HCT116 (cell line): ENCODE measurements at regions not wholly inside any gene's neighbourhood (a gene's known extent, or its start where the extent isn't known, plus 50 kb on each side); places are given as distances from the start of the nearest gene placed in this dataset.

Source experiments
- ATAC-seq: fragments of 200-7000 bp; cut with Tn5 transposase; 2 replicates; pipeline ENCODE4 v1.9.1; 2020; ENCODE audit warnings: mild to moderate bottlenecking, moderate library complexity
- BruUV-seq: library from RNA; stranded (reverse); fragments of 400-500 nt; replicated peaks from 2 replicates; lab custom pipeline; 2021; lab: Mats Ljungman, UMichigan
- CTCF ChIA-PET: fragments of 300-600 bp; sonication (Branson Sonifier 250); formaldehyde crosslinking; loops from one replicate; lab custom pipeline; 2021; ENCODE audit warnings: antibody characterized with exemption; lab: Charles Lee
- POLR2A ChIA-PET: fragments of 300-600, 350-600 bp; sonication (Branson Sonifier 250); formaldehyde crosslinking; loops from one replicate; lab custom pipeline; 2021; ENCODE audit warnings: antibody characterized with exemption; lab: Charles Lee
- RAD21 ChIA-PET, 2 experiments: fragments of 300-600 bp; sonication (Branson Sonifier 250); formaldehyde crosslinking; loops; one replicate each; lab custom pipeline; 2023; ENCODE audit warnings: low total read pairs in 2 of 2; ENCODE audit not compliant: uncharacterized antibody in 2 of 2, unreplicated experiment in 2 of 2, low non-redundant PET in 1 of 2; lab: Charles Lee
- DNase-seq: peaks from one replicate; pipeline ENCODE4 v3.0.0-alpha.2; 2010; ENCODE audit warnings: low read depth, low spot score
- H2AFZ ChIP-seq: fragments of 200-600 bp; shearing (Covaris generic), sonication (generic); 2 replicates; pipeline ENCODE4 v1.6.1; 2017; ENCODE audit warnings: low read depth, mixed run types, mixed read lengths, antibody characterized with exemption, low read length; ENCODE audit not compliant: poor library complexity, severe bottlenecking
- H3K27ac ChIP-seq: 2 replicates; pipeline ENCODE4 v1.5.1; 2012; ENCODE audit warnings: low read depth, low read length
- H3K27me3 ChIP-seq: fragments of 200-600 bp; sonication (generic); 2 replicates; pipeline ENCODE4 v1.6.1; 2016; ENCODE audit warnings: mixed run types, low read length, mixed read lengths; ENCODE audit not compliant: insufficient read depth
- H3K36me3 ChIP-seq, 2 experiments: fragments of 200-500 bp in 1 of 2; fragments of 200-600 bp in 1 of 2; sonication (Bioruptor generic) in 1 of 2; sonication (generic) in 1 of 2; 2 replicates each; pipeline versions ENCODE4 v1.5.1 to v1.6.1; 2014 to 2016; ENCODE audit warnings: low read length in 2 of 2, inconsistent platforms in 1 of 2, mixed read lengths in 1 of 2, mixed run types in 1 of 2; ENCODE audit not compliant: insufficient read depth in 2 of 2, control insufficient read depth in 1 of 2
- H3K4me1 ChIP-seq, 2 experiments: fragments of 200-600 bp in 1 of 2; sonication (generic) in 1 of 2; 2 replicates each; pipeline versions ENCODE4 v1.5.1 to v1.6.1; 2012 to 2017; ENCODE audit warnings: low read length in 2 of 2, inconsistent platforms in 1 of 2, mild to moderate bottlenecking in 1 of 2, mixed read lengths in 1 of 2, mixed run types in 1 of 2, moderate library complexity in 1 of 2; ENCODE audit not compliant: insufficient read depth in 2 of 2, control insufficient read depth in 1 of 2
- H3K4me2 ChIP-seq: fragments of 200-600 bp; sonication (generic); 2 replicates; pipeline ENCODE4 v1.6.1; 2017; ENCODE audit warnings: mixed run types, low read length, mixed read lengths
- H3K4me3 ChIP-seq, 2 experiments: fragments of 200-600 bp in 1 of 2; sonication (generic) in 1 of 2; replicated peaks in 1 of 2; 2 replicates each; pipeline ENCODE4 v1.5.1; 2011 to 2016; ENCODE audit warnings: low read length in 2 of 2, control low read depth in 1 of 2, low read depth in 1 of 2, mild to moderate bottlenecking in 1 of 2, mixed read lengths in 1 of 2, mixed run types in 1 of 2
- H3K79me2 ChIP-seq: fragments of 200-600 bp; sonication (generic); 2 replicates; pipeline ENCODE4 v1.6.1; 2017; ENCODE audit warnings: mild to moderate bottlenecking, mixed run types, low read length, moderate library complexity, mixed read lengths; ENCODE audit not compliant: insufficient read depth
- H3K9ac ChIP-seq: fragments of 200-600 bp; sonication (generic); 2 replicates; pipeline ENCODE4 v1.6.1; 2016; ENCODE audit warnings: low read length, mixed read lengths
- H3K9me2 ChIP-seq: fragments of 200-600 bp; sonication (generic), shearing (Covaris generic); 2 replicates; pipeline ENCODE4 v1.6.1; 2017; ENCODE audit warnings: mixed run types, mild to moderate bottlenecking, moderate library complexity; ENCODE audit not compliant: insufficient read depth
- H3K9me3 ChIP-seq, 2 experiments: fragments of 200-500 bp in 1 of 2; fragments of 200-600 bp in 1 of 2; sonication (Bioruptor generic) in 1 of 2; sonication (generic) in 1 of 2; 2 replicates each; pipeline ENCODE4 v1.6.1; 2014 to 2017; ENCODE audit warnings: low read length in 2 of 2, mixed read lengths in 2 of 2, inconsistent platforms in 1 of 2, low read depth in 1 of 2, mild to moderate bottlenecking in 1 of 2, mixed run types in 1 of 2, moderate library complexity in 1 of 2; ENCODE audit not compliant: control insufficient read depth in 1 of 2, insufficient read depth in 1 of 2
- H4K20me1 ChIP-seq: fragments of 200-600 bp; sonication (generic), shearing (Covaris generic); 2 replicates; pipeline ENCODE4 v1.6.1; 2017; ENCODE audit warnings: mixed run types, mild to moderate bottlenecking, moderate library complexity; ENCODE audit not compliant: insufficient read depth
- CBX3 ChIP-seq: IDR thresholded peaks from 2 replicates; pipeline ENCODE4 v1.6.1; 2012; ENCODE audit warnings: low read depth
- CEBPB ChIP-seq: IDR thresholded peaks from 2 replicates; pipeline ENCODE4 v1.6.1; 2012; ENCODE audit warnings: low read depth
- EGR1 ChIP-seq: IDR thresholded peaks from 2 replicates; pipeline ENCODE4 v1.6.1; 2012; ENCODE audit warnings: low read depth
- ELF1 ChIP-seq: IDR thresholded peaks from 2 replicates; pipeline ENCODE4 v1.6.1; 2012; ENCODE audit warnings: low read depth, borderline replicate concordance
- EZH2 ChIP-seq: fragments of 200-600 bp; sonication (generic); IDR thresholded peaks from 2 replicates; pipeline ENCODE4 v1.6.1; 2017; ENCODE audit warnings: antibody characterized with exemption, mixed run types
- EZH2phosphoT487 ChIP-seq: fragments of 200-600 bp; IDR thresholded peaks from 2 replicates; pipeline ENCODE4 v1.6.1; 2018; ENCODE audit warnings: antibody characterized with exemption, borderline replicate concordance
- FOSL1 ChIP-seq: IDR thresholded peaks from 2 replicates; pipeline ENCODE4 v1.6.1; 2012; ENCODE audit warnings: low read depth
- JUND ChIP-seq: IDR thresholded peaks from 2 replicates; pipeline ENCODE4 v1.6.1; 2012
- POLR2A ChIP-seq: IDR thresholded peaks from 2 replicates; pipeline ENCODE4 v1.7.0; 2011; ENCODE audit warnings: borderline replicate concordance; ENCODE audit not compliant: insufficient read depth, insufficient read length; ENCODE audit errors: extremely low read depth
- POLR2AphosphoS5 ChIP-seq: IDR thresholded peaks from 2 replicates; pipeline ENCODE4 v1.6.1; 2011; ENCODE audit warnings: mild to moderate bottlenecking, low read depth, low read length, moderate library complexity
- RAD21 ChIP-seq: IDR thresholded peaks from 2 replicates; pipeline ENCODE4 v1.6.1; 2012; ENCODE audit warnings: low read depth, mild to moderate bottlenecking
- SIN3A ChIP-seq: IDR thresholded peaks from 2 replicates; pipeline ENCODE4 v1.6.1; 2012; ENCODE audit warnings: low read depth
- SP1 ChIP-seq: IDR thresholded peaks from 2 replicates; pipeline ENCODE4 v1.6.1; 2012; ENCODE audit warnings: low read depth
- SRF ChIP-seq: IDR thresholded peaks from 2 replicates; pipeline ENCODE4 v1.6.1; 2012; ENCODE audit warnings: low read depth
- YY1 ChIP-seq: IDR thresholded peaks from 2 replicates; pipeline ENCODE4 v1.6.1; 2011; ENCODE audit warnings: low read length, low read depth, moderate library complexity, mild to moderate bottlenecking; ENCODE audit not compliant: insufficient replicate concordance; ENCODE audit errors: extremely low read depth
- ZBTB33 ChIP-seq: IDR thresholded peaks from 2 replicates; pipeline ENCODE4 v1.6.1; 2011; ENCODE audit warnings: mild to moderate bottlenecking, low read length, moderate library complexity; ENCODE audit not compliant: insufficient replicate concordance; ENCODE audit errors: extremely low read depth
- ZNF274 ChIP-seq: fragments of 200-500 bp; sonication (Bioruptor generic); IDR thresholded peaks from 2 replicates; pipeline ENCODE4 v1.6.1; 2014; ENCODE audit warnings: mild to moderate bottlenecking, low read depth, low read length, inconsistent platforms
- intact Hi-C: fragments of 100-400 bp; cut with micrococcal nuclease; formaldehyde crosslinking; loops from 2 replicates; pipeline ENCODE4 v1.10.0; 2022
- TF ChIP-seq, protein P1 (sequence below): IDR thresholded peaks from 2 replicates; pipeline ENCODE4 v1.6.1; 2012
- TF ChIP-seq, protein P2 (sequence below): IDR thresholded peaks from 2 replicates; pipeline ENCODE4 v1.6.1; 2012; ENCODE audit warnings: low read depth
- TF ChIP-seq, protein P3 (sequence below): IDR thresholded peaks from 2 replicates; pipeline ENCODE4 v1.6.1; 2012

DNA sequence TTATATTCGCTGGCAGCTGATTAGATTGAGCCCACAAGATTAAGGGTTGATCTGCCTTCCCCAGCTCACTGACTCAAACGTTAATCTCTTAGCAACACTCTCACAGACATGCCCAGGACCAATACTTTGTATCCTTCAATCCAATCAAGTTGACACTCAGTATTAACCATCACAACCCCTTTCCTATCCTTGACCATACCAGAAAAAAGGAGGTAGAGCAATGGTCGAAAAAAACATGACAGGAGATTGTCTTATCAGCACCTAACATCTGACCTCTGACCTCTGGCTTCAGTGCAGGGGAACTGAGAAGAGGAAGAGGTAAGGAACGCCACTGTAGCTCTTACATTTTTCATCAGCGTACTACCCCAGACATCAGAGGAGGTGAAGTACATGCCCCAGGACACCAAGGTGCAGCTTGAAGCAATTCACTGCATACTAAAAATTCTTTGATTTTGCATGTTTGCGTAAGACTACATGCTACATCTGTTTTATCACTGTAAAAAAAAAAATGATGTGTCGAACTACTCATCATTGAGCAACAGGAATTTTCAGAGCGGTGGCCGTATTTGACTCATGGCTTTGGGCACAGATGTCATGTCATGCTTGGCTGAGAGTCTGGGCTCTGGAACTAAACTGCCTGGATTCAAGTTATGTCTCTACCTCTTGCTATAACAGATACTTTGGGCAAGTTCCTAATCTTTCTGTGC lies 188.0 kb upstream of the TAB2 start:
- TF ChIP-seq, protein P1, sequence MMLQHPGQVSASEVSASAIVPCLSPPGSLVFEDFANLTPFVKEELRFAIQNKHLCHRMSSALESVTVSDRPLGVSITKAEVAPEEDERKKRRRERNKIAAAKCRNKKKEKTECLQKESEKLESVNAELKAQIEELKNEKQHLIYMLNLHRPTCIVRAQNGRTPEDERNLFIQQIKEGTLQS = no peak
- TF ChIP-seq YY1 (no peak), JUND (no peak), CEBPB (no peak), POLR2AphosphoS5 (no peak), SP1 (no peak), POLR2A (no peak), EZH2 (no peak), SIN3A (no peak), ELF1 (no peak), RAD21 (no peak), EZH2phosphoT487 (no peak), CBX3 (no peak), ZNF274 (no peak), SRF (no peak), FOSL1 (no peak), EGR1 (no peak), ZBTB33 (no peak)
- TF ChIP-seq, protein P2, sequence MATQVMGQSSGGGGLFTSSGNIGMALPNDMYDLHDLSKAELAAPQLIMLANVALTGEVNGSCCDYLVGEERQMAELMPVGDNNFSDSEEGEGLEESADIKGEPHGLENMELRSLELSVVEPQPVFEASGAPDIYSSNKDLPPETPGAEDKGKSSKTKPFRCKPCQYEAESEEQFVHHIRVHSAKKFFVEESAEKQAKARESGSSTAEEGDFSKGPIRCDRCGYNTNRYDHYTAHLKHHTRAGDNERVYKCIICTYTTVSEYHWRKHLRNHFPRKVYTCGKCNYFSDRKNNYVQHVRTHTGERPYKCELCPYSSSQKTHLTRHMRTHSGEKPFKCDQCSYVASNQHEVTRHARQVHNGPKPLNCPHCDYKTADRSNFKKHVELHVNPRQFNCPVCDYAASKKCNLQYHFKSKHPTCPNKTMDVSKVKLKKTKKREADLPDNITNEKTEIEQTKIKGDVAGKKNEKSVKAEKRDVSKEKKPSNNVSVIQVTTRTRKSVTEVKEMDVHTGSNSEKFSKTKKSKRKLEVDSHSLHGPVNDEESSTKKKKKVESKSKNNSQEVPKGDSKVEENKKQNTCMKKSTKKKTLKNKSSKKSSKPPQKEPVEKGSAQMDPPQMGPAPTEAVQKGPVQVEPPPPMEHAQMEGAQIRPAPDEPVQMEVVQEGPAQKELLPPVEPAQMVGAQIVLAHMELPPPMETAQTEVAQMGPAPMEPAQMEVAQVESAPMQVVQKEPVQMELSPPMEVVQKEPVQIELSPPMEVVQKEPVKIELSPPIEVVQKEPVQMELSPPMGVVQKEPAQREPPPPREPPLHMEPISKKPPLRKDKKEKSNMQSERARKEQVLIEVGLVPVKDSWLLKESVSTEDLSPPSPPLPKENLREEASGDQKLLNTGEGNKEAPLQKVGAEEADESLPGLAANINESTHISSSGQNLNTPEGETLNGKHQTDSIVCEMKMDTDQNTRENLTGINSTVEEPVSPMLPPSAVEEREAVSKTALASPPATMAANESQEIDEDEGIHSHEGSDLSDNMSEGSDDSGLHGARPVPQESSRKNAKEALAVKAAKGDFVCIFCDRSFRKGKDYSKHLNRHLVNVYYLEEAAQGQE = no peak
- TF ChIP-seq, protein P3, sequence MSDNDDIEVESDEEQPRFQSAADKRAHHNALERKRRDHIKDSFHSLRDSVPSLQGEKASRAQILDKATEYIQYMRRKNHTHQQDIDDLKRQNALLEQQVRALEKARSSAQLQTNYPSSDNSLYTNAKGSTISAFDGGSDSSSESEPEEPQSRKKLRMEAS = no peak
- H3K36me3 ChIP-seq = no peaks in the 10 kb centered on the region
- no peaks in the 10 kb centered on the region for H4K20me1 ChIP-seq
- no peak overlapping the region for H3K27ac ChIP-seq
- H3K79me2 ChIP-seq = no peaks in the 10 kb centered on the region
- H3K4me1 ChIP-seq = peaks cover 5% of the 10 kb centered on the region in 2 experiments; a peak in 3 of 4 replicates
- ChIA-PET POLR2A (no interaction called here), CTCF (no interaction called here), RAD21 (no interaction called here)
- no peak overlapping the region for H2AFZ ChIP-seq
- no peaks in the 10 kb centered on the region for H3K27me3 ChIP-seq
- no TSS peak for BruUV-seq
- no peak for ATAC-seq
- no peak overlapping the region for H3K4me2 ChIP-seq
- no peak overlapping the region for H3K9ac ChIP-seq
- no peak overlapping the region for H3K4me3 ChIP-seq
- H3K9me3 ChIP-seq = no peaks in the 10 kb centered on the region
- H3K9me2 ChIP-seq = no peaks in the 10 kb centered on the region
- no peak for DNase-seq
- intact Hi-C loops = no loop called here
